Hematopoietic multipotent progenitor cell treated with erythropoietin and hydrocortisone succinate and interleukin-3 and kit ligand, for 4 days (in vitro differentiated cells): ENCODE measurements at regions not wholly inside any gene's neighbourhood (a gene's known extent, or its start where the extent isn't known, plus 50 kb on each side); places are given as distances from the start of the nearest gene placed in this dataset.

ENCODE experiments used
- DNase-seq: peaks from one replicate; pipeline ENCODE4 v3.0.0-alpha.2; 2015

DNA sequence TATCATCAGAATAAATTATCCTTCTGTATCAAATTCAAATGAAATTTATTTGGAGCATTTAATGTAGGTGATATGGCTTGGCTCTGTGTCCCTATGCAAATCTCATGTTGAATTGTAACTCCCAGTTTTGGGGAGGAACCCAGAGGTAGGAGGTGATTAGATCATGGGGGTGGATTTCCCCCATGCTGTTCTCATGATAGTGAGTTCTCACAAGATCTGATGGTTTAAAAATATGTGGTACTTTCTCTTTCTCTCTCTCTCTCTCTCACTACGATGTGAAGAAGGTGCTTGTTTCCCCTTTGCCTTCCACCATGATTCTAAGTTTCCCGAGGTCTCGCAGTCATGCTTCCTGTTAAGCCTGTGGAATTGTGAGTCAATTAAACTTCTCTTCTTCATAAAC is 678.4 kb upstream of the RGMB start:
- no peak for DNase-seq

DNA sequence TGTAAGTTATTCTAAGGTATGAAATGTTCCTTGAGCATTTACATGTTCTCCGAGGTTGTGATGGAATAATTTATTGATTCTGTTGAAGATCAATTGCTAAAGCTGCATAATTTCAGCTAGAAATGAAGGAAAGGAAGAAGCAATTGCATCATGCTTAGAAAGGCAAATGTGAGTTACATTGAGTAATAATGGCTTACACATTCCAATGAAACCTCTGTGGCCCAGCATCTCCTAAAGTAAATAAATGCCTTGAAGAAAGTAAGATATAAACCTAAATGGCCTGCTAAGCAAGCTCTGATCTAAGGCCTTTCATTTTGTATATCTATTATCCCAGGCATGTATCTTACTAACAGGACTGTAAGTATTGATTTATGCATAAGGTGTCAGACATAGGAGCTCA is 677.3 kb upstream of the RGMB start:
- no peak for DNase-seq

DNA sequence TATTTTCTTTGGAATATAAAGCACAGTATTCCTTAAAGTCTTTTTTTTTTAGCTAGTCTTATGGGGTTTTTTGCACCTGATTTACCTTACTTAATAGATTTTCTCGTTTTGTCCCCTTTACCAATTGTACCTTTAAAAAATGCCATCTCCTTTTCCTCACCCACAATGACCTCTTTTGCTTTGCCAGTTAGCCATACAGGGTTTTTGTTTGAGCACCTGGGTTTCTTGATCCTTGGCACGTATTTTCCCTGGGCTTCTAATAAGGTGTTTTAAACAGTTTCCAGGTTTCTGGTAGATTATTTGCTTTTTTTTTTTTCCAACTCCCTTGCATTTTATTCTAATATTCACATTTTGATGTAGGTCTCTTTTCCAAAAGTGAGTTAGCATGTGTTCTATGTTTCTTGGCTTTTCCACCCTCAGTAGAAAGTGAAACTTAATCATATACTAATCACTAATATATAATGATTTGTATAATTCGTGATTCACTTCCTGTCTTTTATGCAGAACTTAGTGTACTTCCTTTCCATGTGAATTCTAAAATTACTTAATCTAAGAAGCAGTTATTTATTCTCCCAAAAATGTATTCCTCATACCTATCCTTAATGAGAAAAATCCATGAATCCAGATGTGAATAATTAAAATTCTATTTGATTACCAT is 673.9 kb upstream of the RGMB start:
- no peak for DNase-seq

DNA sequence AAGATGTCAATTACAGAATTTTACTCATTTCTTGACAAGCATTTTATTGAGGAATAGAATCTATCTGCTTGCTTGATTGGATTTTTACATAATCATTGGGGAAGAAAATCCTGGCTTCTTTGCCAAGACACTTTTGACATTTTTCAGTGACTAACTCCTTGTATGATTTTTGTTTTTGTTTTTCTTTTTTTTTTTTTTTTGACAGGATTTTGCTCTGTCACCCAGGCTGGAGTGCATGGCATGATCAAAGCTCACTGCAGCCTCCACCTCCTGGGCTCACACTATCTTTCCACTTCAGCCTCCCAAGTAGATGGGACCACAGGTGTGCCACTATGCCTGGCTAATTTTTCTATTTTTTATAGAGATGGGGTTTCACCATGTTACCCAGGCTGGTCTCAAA is 672.3 kb upstream of the RGMB start:
- DNase-seq = no peak

DNA sequence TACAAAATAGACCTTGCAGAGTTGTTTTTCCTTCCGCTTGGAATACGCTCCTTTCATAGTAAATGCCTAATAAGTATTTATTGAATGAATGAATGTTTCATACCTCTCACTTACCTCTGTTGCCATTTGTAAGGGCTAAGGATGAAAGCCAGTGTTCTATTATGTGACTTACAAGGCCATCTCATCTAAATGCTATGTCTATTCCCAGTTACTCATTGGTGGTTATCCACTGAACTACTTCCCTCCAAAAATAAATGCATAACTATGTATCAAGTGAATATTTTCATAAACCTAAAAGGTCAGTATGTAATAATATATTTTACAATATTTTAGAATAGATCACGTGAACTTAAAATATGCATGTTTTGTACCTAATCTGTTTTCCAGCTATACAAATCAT is 670.5 kb upstream of the RGMB start:
- no peak for DNase-seq

DNA sequence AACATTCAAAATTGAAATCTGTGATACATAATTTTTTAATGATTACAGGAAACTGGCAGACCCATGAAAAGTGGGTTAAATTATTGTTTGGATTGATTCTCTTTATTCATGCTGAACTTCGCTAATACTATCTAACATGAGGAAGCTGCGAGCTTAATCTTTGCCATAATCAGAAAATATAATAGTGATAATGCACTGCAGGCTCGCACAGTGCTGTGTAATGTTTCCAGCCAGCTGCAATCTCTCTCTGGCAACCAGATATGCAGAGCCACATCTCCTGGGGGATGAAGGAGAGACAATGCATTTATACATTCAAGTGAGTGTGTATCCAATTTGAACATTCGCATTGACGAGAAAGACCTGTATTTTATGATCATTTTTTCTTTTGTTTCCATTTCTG is 669.7 kb upstream of the RGMB start:
- DNase-seq = no peak

DNA sequence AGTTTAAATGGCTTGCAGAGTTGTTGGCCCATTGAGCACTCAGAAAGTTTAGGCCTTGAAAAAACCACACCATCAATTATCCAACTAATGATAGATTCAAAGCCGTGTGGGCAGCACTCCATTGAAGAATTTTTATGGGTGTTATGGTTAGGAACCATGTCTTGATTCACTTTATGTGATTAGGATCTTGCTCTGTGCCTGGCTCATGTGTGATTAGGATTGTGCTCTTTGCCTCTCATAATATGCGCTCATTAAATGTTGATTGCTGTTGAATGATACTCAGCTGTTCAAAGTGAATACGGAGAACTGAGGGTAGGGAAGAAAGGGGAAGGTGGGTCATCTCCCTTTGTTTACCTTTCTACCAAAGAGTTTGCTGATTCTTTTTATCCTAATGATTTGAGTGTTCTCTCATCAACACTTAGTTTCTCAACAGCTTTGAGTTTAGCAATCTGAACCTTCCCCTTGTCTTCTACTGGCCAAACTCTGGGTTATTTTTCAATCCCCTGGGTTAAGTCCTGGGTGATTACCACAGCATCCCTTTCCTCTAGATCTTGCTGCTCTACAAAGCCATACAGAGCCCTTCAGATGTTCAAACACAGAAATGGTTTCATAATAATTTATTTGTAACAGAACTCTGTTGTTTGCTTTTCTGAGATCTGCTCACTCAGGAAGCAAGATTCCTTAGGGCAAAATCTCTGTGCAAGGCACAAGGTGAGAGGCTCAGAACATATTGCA is 668.8 kb upstream of the RGMB start:
- DNase-seq = no peak

DNA sequence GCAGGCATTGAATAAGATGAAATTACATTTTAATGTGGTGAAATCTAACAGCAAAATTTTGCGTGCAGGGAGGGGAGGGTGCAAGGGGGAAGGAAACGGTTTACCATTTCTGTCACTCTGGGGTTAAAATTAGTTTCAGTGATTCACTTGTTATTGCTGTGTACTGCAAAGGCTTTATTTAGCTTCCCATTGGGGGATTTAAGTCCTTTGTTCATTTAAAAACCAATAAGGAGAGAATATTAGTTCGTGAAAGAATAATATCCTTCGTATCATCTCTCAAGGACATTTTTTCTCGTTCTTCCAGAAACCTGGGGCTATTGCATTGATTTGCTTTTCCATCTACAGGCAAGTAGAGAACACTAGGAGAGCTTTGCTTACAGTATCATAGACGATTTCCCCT is 667.8 kb upstream of the RGMB start:
- DNase-seq = no peak

DNA sequence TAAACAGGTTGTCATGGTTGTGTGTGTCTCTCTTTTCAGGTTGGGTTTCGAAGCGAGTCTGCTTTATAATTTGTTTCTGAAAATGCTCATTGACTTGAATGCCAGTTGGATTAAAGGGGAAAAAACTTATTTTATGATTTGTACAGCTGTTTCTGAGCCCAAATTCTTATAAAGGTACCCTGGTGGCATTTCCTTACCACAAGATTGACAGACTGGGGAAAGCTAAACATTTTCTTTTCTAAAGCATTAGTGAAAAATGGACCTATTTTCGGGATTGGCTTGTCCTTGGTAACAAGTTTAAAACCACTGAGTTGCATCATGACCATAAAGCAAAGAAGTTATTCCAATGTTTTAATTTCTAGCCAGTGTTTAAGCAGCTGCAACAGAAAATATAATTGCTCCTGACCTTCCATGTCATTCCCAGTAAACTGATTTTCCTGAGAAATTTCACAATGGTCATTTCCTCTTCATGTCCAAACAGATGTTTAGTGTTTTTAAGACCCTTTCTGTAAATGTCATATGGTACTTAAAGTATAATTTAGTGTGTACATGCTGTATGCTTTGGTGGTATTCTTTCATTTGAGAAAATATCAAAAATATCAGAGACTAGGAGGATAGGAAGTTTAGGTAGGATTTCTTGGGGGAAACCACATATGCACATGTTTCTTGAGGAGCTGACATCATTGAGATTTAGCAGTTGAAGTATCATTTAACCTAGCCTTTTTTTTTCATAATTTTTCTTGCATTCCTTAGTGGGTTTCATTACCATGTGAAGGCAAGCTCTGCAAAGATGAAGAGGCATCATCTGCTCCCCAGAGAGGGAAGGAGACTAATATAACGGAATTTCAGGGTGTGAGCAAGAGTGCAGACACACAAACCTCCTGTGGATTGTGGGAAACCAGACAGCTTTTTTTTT is 667.1 kb upstream of the RGMB start:
- no peak for DNase-seq

DNA sequence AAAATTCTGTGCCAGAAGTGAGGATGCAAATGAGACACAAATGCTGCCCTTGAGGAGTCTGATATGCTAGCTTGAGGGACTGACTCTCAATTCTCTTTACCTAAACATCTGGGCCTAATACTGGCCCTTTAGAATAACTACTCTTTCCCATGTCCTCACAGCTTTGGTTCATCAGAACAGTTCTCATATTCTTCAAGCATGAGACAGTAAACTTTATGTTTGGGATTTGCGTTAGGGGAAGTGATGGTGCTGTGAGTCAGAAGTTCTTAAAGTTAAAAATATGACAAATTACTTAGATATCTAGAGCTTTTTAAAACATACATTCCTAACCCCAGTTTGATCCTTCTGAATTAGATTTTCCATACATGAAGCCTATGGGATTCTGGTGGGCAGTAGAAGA is 665.0 kb upstream of the RGMB start:
- no peak for DNase-seq

DNA sequence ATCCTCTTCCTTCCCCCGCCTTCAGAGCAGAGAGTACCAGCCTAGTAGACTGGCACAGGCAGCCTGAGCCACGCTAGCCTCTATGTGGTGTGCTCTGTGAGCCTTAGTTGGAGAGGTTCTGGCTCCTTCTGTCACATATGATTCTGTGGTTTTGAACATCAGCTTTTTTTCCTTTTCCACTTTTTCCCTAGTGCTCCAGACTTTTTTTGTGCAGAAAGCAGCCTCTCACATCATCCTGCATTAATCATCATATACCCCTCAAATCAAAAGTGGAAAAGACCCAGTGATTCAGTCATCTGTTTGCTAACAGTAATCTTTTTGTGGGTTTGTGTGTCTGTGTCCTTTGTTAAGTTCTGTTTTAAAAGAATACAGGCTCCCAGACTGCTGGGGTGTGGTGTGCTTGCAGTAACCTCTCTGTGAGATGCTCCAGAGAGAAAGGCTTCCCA is 663.9 kb upstream of the RGMB start:
- DNase-seq = no peak

DNA sequence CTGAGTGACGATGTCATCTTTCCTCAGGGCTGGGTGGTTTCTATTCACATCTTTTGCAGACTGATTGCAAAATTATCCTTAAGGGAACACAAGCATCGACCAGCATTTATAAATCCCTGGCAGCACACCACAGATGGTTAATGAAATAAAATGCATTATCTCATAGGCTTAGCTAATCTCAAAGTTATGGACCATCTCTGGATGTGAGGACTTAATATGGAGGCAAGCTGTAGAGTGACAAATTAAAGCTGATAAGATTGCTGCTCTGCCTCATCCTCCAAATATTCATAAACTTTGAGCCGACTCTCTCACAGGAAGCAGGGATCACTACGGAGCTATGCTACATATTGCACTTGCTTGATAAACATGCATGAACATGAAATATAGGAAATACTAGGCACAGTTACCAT is 663.2 kb upstream of the RGMB start:
- no peak for DNase-seq

DNA sequence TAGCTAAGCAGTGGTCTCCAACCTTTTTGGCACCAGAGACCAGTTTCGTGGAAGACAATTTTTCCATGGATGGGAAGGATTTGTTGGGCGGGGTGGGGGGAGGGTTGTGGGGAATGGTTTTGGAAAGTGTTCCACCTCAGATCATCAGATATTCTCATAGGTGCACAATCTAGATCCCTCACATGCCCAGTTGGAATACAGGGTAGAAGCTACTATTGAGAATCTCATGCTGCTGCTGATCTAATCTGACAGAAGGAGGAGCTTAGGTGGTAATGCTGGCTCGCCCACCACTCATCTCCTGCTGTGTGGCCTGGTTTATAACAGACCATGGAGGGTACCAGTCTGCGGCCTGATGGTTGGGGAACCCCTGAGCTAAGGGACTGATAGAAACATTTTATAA is 662.7 kb upstream of the RGMB start:
- no peak for DNase-seq

DNA sequence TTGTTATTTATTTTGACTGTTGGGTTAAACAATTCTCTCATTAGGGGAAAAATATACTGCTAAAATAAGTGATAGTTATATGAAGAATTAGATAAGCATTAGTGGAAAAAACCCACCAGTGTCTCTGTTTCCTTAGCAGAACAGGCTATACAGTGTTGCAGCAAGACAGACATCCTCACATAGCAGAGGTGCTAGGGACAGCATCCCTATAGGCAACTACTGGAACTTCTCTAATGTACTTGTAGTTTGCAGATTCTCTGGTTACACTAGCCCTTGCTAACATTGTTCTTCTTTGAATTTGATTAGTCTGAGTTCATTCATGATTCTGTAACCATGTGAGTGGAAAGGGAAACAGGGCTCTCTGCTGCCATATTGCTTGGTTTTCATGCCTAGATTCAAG is 661.8 kb upstream of the RGMB start:
- DNase-seq = no peak

DNA sequence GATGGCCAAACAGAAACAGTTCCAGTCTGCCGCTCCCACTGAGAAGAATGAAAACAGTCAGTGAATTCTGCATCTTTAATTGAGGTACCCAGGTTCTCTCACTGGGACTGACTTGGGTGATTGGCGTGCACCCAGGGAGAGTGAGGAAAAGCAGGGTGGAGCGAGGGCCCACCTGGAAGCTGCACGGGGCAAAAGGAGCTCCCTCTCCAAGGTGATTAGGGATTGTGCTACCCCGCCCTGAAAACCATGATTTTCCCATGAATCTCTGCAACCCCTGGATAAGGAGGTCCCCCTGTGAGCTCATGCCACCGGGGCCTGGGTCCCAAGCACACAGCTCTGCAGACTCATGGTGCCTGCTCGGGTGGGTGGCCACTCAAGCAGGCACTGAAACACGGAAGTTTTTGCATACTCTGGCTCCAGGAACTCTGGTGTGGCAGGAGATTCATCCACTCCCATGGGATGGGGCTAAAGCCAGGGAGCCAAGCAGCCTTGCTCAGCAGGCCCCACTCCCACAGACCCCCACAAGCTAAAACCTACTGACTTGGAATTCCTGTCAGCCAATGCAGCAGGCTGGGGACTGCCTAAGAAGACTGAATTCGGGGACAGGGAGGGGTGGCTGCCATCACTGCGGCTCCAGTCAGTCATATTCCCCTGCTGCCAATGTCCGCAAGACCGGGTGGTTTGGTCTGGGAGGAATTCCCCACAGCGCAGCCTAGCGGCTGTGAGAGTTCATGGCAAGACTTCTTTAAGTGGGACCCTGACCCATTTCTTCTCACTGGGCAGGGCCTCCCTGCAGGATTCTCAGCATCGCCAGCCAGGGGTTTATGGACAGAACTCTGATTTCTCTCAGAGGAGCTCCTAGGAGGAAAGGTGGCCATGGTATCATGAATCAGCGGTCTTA is 652.2 kb upstream of the RGMB start:
- no peak for DNase-seq

DNA sequence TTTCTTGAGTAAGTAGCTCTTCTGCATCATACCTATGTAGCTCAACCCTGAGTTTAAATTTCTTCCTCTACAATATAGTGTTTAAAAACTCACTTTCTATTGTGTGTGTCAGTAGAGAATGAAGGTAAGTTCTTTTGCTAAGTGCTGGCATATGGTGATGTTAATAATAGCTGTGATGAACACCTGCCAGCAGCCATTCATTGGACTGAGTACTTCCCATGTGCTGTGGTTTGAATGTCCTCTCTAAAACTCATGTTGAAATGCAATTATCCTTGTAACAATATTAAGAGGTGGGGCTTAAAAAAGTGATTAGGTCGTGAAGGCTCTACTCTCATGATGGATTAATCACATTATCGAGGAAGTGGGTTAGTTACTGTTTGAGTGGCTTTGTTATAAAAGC is 645.2 kb upstream of the RGMB start:
- DNase-seq = no peak

DNA sequence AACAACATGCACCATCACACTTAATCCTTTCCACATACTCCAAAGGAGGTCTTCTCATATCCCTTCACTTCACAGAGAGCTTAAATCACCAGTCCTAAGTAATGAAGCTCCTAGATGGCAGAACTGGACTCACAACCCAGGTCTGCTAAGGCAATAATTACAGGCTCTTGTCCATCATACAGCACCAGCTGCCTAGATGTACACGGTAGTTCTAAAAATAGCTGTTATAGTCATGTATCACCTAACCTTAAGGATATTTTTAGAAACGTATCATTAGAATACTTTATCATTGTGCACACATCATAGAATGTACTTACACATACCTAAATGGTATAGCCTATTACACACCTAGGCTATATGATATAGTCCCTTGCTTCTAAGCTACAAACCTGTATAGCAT is 644.6 kb upstream of the RGMB start:
- DNase-seq = no peak

DNA sequence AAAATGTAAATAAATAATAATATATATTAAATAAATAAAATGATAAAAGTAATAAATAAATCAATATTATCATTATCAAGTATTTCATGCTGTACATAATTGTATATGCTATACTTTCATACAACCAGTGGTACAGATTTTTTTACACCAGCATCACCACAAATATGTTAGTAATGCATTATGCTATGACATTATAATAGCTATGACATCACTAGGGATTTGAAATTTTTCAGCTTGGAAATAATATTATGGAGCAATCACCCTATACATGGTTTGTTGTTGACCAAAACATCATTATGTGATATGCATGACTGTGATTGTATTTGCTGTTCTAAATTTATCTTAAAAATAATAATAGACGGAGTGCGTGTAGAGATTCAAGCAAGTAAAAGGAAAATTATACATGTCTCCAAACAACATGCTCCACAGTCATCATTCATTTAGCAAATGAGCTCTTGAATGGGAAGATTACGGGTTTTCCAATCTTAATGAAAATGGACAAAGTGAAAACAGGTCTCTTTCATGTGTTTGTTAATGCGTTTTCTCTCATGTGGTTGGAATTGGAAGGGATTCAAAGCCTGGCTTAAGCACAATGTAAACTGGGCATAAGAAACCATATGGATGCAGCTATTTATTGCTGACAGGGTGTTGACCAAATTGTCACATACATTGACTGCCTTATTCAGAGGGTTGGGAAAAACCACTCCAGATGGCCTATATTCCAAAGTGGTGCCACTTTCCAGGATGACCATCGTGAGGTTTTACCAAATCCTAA is 643.0 kb upstream of the RGMB start:
- no peak for DNase-seq

DNA sequence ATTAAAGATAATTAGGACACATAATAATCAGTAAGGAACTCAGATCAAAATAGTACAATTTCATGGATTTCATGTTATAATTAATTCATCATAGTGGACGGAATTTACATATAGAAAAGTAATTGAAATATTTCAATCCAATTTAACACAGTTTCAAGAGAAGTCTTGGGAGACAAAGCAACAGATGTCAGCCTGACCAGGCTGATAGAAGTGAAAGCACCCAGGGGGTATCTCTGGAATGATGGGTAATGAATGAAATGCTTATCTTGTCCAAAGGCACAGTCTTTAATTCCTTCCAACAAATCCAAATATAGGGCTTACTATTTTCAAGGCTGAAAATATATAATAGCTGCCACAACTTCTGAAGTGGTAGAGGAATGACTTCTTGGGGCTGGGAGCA is 629.3 kb upstream of the RGMB start:
- no peak for DNase-seq

DNA sequence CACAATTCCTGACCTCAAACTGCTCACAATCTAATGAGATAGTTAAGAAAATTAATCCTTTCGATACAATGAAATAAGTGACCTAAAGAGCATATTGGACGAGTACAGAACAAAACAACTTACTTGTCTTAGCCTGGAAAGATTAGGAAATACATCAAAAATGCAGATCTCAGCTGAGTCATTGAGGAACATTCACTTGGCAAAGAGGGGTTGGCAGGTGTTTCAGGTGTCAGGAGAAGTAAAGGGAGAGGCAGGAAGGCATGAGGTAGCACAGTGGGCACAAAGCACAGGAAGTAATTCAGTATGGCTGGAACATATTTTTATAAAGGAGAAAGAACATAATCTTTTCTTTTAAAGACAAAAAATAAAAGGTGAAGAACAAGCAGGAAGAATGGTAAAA is 628.8 kb upstream of the RGMB start:
- DNase-seq = no peak

DNA sequence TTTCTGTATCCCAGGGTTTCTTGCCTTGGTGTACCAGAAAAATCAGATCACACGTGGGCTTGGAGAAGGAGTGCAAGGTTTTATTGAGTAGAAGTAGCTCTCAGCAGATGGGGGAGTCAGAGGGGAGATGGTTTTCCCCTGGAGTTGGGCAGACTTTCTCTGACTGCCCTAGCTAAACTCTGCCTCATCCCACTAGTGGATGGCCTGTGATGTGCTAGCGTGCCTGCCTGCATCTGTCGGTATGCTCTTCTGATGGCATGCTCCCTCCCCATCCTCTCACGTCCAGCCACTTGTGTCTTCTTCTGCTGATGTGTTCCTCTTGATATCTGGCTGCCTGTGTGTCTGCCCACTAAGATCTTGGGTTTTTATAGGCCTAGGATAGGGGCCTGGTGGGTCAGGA is 616.1 kb upstream of the RGMB start:
- DNase-seq = no peak

DNA sequence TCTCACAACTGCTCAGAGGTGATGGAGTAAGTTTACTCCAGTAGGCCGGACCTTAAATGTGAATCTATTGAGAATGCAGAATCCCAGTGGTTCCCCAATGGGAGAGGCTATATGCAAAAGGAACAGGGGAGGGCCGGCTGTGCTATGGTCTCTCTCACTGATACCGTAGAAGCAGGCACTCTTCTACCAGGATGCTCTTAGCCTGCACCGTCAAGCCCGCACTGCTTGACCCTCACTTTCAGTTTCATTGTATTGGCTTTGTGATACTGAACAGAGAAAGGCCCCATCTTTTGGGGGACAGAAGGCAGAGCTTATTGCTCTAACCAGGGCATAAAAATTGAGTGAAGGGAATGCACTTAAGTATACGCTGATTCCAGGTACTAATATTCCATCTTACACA is 615.0 kb upstream of the RGMB start:
- no peak for DNase-seq
